HCT116 (cell line): ENCODE measurements at regions not wholly inside any gene's neighbourhood (a gene's known extent, or its start where the extent isn't known, plus 50 kb on each side); places are given as distances from the start of the nearest gene placed in this dataset.

ENCODE experiments used
- ATAC-seq: fragments of 200-7000 bp; cut with Tn5 transposase; 2 replicates; pipeline ENCODE4 v1.9.1; 2020; ENCODE audit warnings: mild to moderate bottlenecking, moderate library complexity
- BruUV-seq: library from RNA; stranded (reverse); fragments of 400-500 nt; replicated peaks from 2 replicates; lab custom pipeline; 2021; lab: Mats Ljungman, UMichigan
- CTCF ChIA-PET: fragments of 300-600 bp; sonication (Branson Sonifier 250); formaldehyde crosslinking; loops from one replicate; lab custom pipeline; 2021; ENCODE audit warnings: antibody characterized with exemption; lab: Charles Lee
- POLR2A ChIA-PET: fragments of 300-600, 350-600 bp; sonication (Branson Sonifier 250); formaldehyde crosslinking; loops from one replicate; lab custom pipeline; 2021; ENCODE audit warnings: antibody characterized with exemption; lab: Charles Lee
- RAD21 ChIA-PET, 2 experiments: fragments of 300-600 bp; sonication (Branson Sonifier 250); formaldehyde crosslinking; loops; one replicate each; lab custom pipeline; 2023; ENCODE audit warnings: low total read pairs in 2 of 2; ENCODE audit not compliant: uncharacterized antibody in 2 of 2, unreplicated experiment in 2 of 2, low non-redundant PET in 1 of 2; lab: Charles Lee
- DNase-seq: peaks from one replicate; pipeline ENCODE4 v3.0.0-alpha.2; 2010; ENCODE audit warnings: low read depth, low spot score
- H2AFZ ChIP-seq: fragments of 200-600 bp; shearing (Covaris generic), sonication (generic); 2 replicates; pipeline ENCODE4 v1.6.1; 2017; ENCODE audit warnings: low read depth, mixed run types, mixed read lengths, antibody characterized with exemption, low read length; ENCODE audit not compliant: poor library complexity, severe bottlenecking
- H3K27ac ChIP-seq: 2 replicates; pipeline ENCODE4 v1.5.1; 2012; ENCODE audit warnings: low read depth, low read length
- H3K27me3 ChIP-seq: fragments of 200-600 bp; sonication (generic); 2 replicates; pipeline ENCODE4 v1.6.1; 2016; ENCODE audit warnings: mixed run types, low read length, mixed read lengths; ENCODE audit not compliant: insufficient read depth
- H3K36me3 ChIP-seq, 2 experiments: fragments of 200-500 bp in 1 of 2; fragments of 200-600 bp in 1 of 2; sonication (Bioruptor generic) in 1 of 2; sonication (generic) in 1 of 2; 2 replicates each; pipeline versions ENCODE4 v1.5.1 to v1.6.1; 2014 to 2016; ENCODE audit warnings: low read length in 2 of 2, inconsistent platforms in 1 of 2, mixed read lengths in 1 of 2, mixed run types in 1 of 2; ENCODE audit not compliant: insufficient read depth in 2 of 2, control insufficient read depth in 1 of 2
- H3K4me1 ChIP-seq, 2 experiments: fragments of 200-600 bp in 1 of 2; sonication (generic) in 1 of 2; 2 replicates each; pipeline versions ENCODE4 v1.5.1 to v1.6.1; 2012 to 2017; ENCODE audit warnings: low read length in 2 of 2, inconsistent platforms in 1 of 2, mild to moderate bottlenecking in 1 of 2, mixed read lengths in 1 of 2, mixed run types in 1 of 2, moderate library complexity in 1 of 2; ENCODE audit not compliant: insufficient read depth in 2 of 2, control insufficient read depth in 1 of 2
- H3K4me2 ChIP-seq: fragments of 200-600 bp; sonication (generic); 2 replicates; pipeline ENCODE4 v1.6.1; 2017; ENCODE audit warnings: mixed run types, low read length, mixed read lengths
- H3K4me3 ChIP-seq, 2 experiments: fragments of 200-600 bp in 1 of 2; sonication (generic) in 1 of 2; replicated peaks in 1 of 2; 2 replicates each; pipeline ENCODE4 v1.5.1; 2011 to 2016; ENCODE audit warnings: low read length in 2 of 2, control low read depth in 1 of 2, low read depth in 1 of 2, mild to moderate bottlenecking in 1 of 2, mixed read lengths in 1 of 2, mixed run types in 1 of 2
- H3K79me2 ChIP-seq: fragments of 200-600 bp; sonication (generic); 2 replicates; pipeline ENCODE4 v1.6.1; 2017; ENCODE audit warnings: mild to moderate bottlenecking, mixed run types, low read length, moderate library complexity, mixed read lengths; ENCODE audit not compliant: insufficient read depth
- H3K9ac ChIP-seq: fragments of 200-600 bp; sonication (generic); 2 replicates; pipeline ENCODE4 v1.6.1; 2016; ENCODE audit warnings: low read length, mixed read lengths
- H3K9me2 ChIP-seq: fragments of 200-600 bp; sonication (generic), shearing (Covaris generic); 2 replicates; pipeline ENCODE4 v1.6.1; 2017; ENCODE audit warnings: mixed run types, mild to moderate bottlenecking, moderate library complexity; ENCODE audit not compliant: insufficient read depth
- H3K9me3 ChIP-seq, 2 experiments: fragments of 200-500 bp in 1 of 2; fragments of 200-600 bp in 1 of 2; sonication (Bioruptor generic) in 1 of 2; sonication (generic) in 1 of 2; 2 replicates each; pipeline ENCODE4 v1.6.1; 2014 to 2017; ENCODE audit warnings: low read length in 2 of 2, mixed read lengths in 2 of 2, inconsistent platforms in 1 of 2, low read depth in 1 of 2, mild to moderate bottlenecking in 1 of 2, mixed run types in 1 of 2, moderate library complexity in 1 of 2; ENCODE audit not compliant: control insufficient read depth in 1 of 2, insufficient read depth in 1 of 2
- H4K20me1 ChIP-seq: fragments of 200-600 bp; sonication (generic), shearing (Covaris generic); 2 replicates; pipeline ENCODE4 v1.6.1; 2017; ENCODE audit warnings: mixed run types, mild to moderate bottlenecking, moderate library complexity; ENCODE audit not compliant: insufficient read depth
- ATF3 ChIP-seq: IDR thresholded peaks from 2 replicates; pipeline ENCODE4 v1.6.1; 2012
- CBX3 ChIP-seq: IDR thresholded peaks from 2 replicates; pipeline ENCODE4 v1.6.1; 2012; ENCODE audit warnings: low read depth
- CEBPB ChIP-seq: IDR thresholded peaks from 2 replicates; pipeline ENCODE4 v1.6.1; 2012; ENCODE audit warnings: low read depth
- CTCF ChIP-seq, 3 experiments: fragments of 200-600 bp in 1 of 3; sonication (generic) in 1 of 3; IDR thresholded peaks in 2 of 3; conservative IDR thresholded peaks in 1 of 3; 2 replicates each; pipeline ENCODE4 v1.5.1; 2012 to 2017; ENCODE audit warnings: low read depth in 2 of 3, low read length in 2 of 3, antibody characterized with exemption in 1 of 3, borderline replicate concordance in 1 of 3, control low read depth in 1 of 3, mild to moderate bottlenecking in 1 of 3, mixed read lengths in 1 of 3, mixed run types in 1 of 3, moderate library complexity in 1 of 3; ENCODE audit not compliant: insufficient read depth in 1 of 3
- EGR1 ChIP-seq: IDR thresholded peaks from 2 replicates; pipeline ENCODE4 v1.6.1; 2012; ENCODE audit warnings: low read depth
- ELF1 ChIP-seq: IDR thresholded peaks from 2 replicates; pipeline ENCODE4 v1.6.1; 2012; ENCODE audit warnings: low read depth, borderline replicate concordance
- EZH2phosphoT487 ChIP-seq: fragments of 200-600 bp; IDR thresholded peaks from 2 replicates; pipeline ENCODE4 v1.6.1; 2018; ENCODE audit warnings: antibody characterized with exemption, borderline replicate concordance
- FOSL1 ChIP-seq: IDR thresholded peaks from 2 replicates; pipeline ENCODE4 v1.6.1; 2012; ENCODE audit warnings: low read depth
- MAX ChIP-seq: IDR thresholded peaks from 2 replicates; pipeline ENCODE4 v1.6.1; 2012
- POLR2A ChIP-seq: IDR thresholded peaks from 2 replicates; pipeline ENCODE4 v1.7.0; 2011; ENCODE audit warnings: borderline replicate concordance; ENCODE audit not compliant: insufficient read depth, insufficient read length; ENCODE audit errors: extremely low read depth
- POLR2AphosphoS5 ChIP-seq: IDR thresholded peaks from 2 replicates; pipeline ENCODE4 v1.6.1; 2011; ENCODE audit warnings: mild to moderate bottlenecking, low read depth, low read length, moderate library complexity
- RAD21 ChIP-seq: IDR thresholded peaks from 2 replicates; pipeline ENCODE4 v1.6.1; 2012; ENCODE audit warnings: low read depth, mild to moderate bottlenecking
- REST ChIP-seq: IDR thresholded peaks from 2 replicates; pipeline ENCODE4 v1.6.1; 2012; ENCODE audit warnings: low read depth
- SP1 ChIP-seq: IDR thresholded peaks from 2 replicates; pipeline ENCODE4 v1.6.1; 2012; ENCODE audit warnings: low read depth
- SRF ChIP-seq: IDR thresholded peaks from 2 replicates; pipeline ENCODE4 v1.6.1; 2012; ENCODE audit warnings: low read depth
- TCF7L2 ChIP-seq: IDR thresholded peaks from 2 replicates; pipeline ENCODE4 v1.7.0; 2011; ENCODE audit warnings: borderline replicate concordance, inconsistent platforms; ENCODE audit not compliant: insufficient read depth, insufficient read length; ENCODE audit errors: extremely low read depth
- YY1 ChIP-seq: IDR thresholded peaks from 2 replicates; pipeline ENCODE4 v1.6.1; 2011; ENCODE audit warnings: low read length, low read depth, moderate library complexity, mild to moderate bottlenecking; ENCODE audit not compliant: insufficient replicate concordance; ENCODE audit errors: extremely low read depth
- ZBTB33 ChIP-seq: IDR thresholded peaks from 2 replicates; pipeline ENCODE4 v1.6.1; 2011; ENCODE audit warnings: mild to moderate bottlenecking, low read length, moderate library complexity; ENCODE audit not compliant: insufficient replicate concordance; ENCODE audit errors: extremely low read depth
- ZFX ChIP-seq: fragments of 450-650 bp; IDR thresholded peaks from 2 replicates; pipeline ENCODE4 v1.6.1; 2017
- ZNF274 ChIP-seq: fragments of 200-500 bp; sonication (Bioruptor generic); IDR thresholded peaks from 2 replicates; pipeline ENCODE4 v1.6.1; 2014; ENCODE audit warnings: mild to moderate bottlenecking, low read depth, low read length, inconsistent platforms
- intact Hi-C: fragments of 100-400 bp; cut with micrococcal nuclease; formaldehyde crosslinking; loops from 2 replicates; pipeline ENCODE4 v1.10.0; 2022

GRCh38 chr5:145681216-145681615 is 153.9 kb downstream of the PRELID2 start:
- Histone ChIP-seq H3K9me3 (no peaks in the 10 kb centered on the region), H3K4me3 (no peak overlapping the region), H3K9me2 (no peaks in the 10 kb centered on the region), H3K79me2 (no peaks in the 10 kb centered on the region), H3K27ac (no peak overlapping the region), H3K27me3 (no peaks in the 10 kb centered on the region), H2AFZ (no peak overlapping the region), H4K20me1 (no peaks in the 10 kb centered on the region), H3K9ac (no peak overlapping the region), H3K4me2 (no peak overlapping the region), H3K36me3 (no peaks in the 10 kb centered on the region), H3K4me1 (no peaks in the 10 kb centered on the region; a peak in 1 of 4 replicates)
- intact Hi-C loops, result loop anchor here (1.0 to 10.0 kb wide), 5 partner anchors 131 to 1476 kb away; no protein-coding TSS in a partner anchor
- POLR2A ChIA-PET, result interaction anchor here (0.9 kb wide), 1 partner anchor 9 kb away, joined by 3 read pairs; no protein-coding TSS in a partner anchor
- TF ChIP-seq YY1 (no peak), ELF1 (no peak), ZBTB33 (no peak), ATF3 (no peak), CTCF (IDR thresholded peaks at IDR 0.05 in 2 of 3, conservative IDR thresholded peaks at IDR 0.05 in 1 of 3; ENCODE audit: borderline replicate concordance in 1 of 3, insufficient read depth in 1 of 3, low read depth in 2 of 3, low read length in 2 of 3) (no peak), MAX (no peak), RAD21 (no peak), CBX3 (no peak), TCF7L2 (no peak), EGR1 (no peak), ZNF274 (no peak), REST (no peak), EZH2phosphoT487 (no peak), FOSL1 (no peak), ZFX (no peak), SP1 (no peak), POLR2A (no peak), POLR2AphosphoS5 (no peak), CEBPB (no peak), SRF (no peak)
- DNase-seq (no peak), ATAC-seq (no peak)
- CTCF ChIA-PET, result interaction anchor here (0.7 to 1.6 kb wide), 14 partner anchors 9 to 371 kb away, joined by 3 to 13 read pairs (median 4); no protein-coding TSS in a partner anchor
- no TSS peak for BruUV-seq
- RAD21 ChIA-PET, result interaction anchor here in 1 of 2 experiments (0.7 kb wide), 1 partner anchor 765 kb away, joined by 5 read pairs; no protein-coding TSS in a partner anchor
